NCI-H2196 (cell line): ENCODE measurements at regions not wholly inside any gene's neighbourhood (a gene's known extent, or its start where the extent isn't known, plus 50 kb on each side); places are given as distances from the start of the nearest gene placed in this dataset.

Experiments
- DNase-seq: peaks from one replicate; lab custom pipeline; 2025; ENCODE audit not compliant: unreplicated experiment; lab: John Stamatoyannopoulos, UW

DNA sequence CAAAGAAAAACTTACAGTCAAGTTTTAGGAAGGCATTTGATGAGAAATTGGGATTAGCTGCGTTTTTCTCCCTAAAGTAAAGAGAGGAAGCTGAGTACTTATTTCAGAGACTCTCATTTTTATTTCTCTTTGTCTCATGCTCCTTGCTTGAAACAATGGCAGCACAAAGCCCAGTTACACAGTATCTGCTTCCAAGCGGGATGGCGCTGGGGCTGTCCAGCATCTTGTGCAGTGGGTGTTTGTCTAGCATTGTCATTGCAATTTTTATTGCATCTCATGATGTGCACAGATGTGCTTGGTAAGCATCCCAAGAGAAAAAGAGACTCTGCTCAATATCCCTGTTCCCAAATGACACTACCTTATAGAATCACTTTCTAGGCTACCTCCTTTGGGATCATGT lies 102.8 kb upstream of the ZNF521 start:
- DNase-seq: no peak

GRCh38 chr18:25454270-25454659 lies 102.3 kb upstream of the ZNF521 start:
- DNase-seq: no peak

DNA sequence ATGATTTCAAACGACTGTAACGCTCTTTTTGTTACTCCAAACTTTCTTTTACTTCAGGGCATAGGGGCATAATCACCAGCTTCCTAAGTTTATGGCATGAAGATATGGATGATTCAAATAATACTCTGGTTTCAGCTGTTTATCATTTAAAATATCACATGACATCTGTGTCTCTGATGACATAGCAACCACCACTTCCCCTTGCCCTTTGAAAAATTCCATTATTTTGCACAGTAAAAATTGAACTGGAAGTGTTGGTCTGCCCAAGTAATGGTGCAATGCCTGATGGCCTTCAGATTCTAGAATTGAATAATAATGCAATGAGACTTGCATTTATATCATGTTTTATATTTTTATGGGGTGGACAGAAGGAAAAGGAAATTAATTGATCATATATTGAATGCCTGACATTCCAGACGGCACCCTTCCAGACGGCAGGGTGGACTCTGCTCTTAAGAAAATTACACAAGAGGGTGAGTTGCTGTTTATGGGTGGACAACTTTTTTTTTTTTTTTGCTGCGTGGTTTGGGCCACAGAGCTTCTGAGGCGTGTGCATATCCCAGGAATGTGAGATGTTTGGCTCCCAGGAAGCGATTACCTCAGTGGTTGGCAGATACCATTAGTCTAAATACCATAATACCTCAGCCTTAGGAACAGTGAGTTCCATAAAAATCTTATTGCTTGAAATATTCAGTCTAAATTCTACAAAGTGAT lies 101.7 kb upstream of the ZNF521 start:
- DNase-seq: no peak

DNA sequence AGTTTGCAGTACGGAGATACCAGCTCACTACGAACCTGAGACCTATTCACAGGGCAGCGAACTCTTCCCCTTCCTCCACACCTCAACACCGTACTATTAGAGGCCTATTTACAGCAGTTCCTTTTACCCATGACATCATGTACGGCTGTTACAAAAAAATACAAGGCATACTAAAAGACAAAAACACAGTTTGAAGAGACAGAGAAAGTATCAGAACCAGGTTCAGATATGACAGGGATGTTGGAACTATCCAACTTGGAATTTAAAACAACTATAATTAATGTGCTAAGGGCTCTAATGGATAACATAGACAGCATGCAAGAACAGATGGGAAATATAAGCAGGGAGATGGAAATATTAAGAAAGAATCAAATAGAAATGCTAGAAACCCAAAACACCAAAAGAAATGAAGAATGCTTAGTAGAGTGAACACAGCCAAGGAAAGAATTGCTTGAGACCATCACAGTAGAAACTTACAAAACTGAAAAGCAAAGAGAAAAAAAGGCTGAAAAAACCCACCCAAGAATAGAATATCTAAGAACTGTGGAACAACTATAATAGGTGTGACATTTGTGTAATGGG lies 99.2 kb upstream of the ZNF521 start:
- DNase-seq: no peak

- DNase-seq: no peak
Observed at GRCh38 chr18:25449046-25449445, 97.1 kb upstream of the ZNF521 start.

- no peak for DNase-seq
Observed at GRCh38 chr18:25446972-25447371, 95.0 kb upstream of the ZNF521 start.

- DNase-seq: no peak
Observed at GRCh38 chr18:25445430-25445829, 93.5 kb upstream of the ZNF521 start.

GRCh38 chr18:25443776-25444175 lies 91.8 kb upstream of the ZNF521 start:
- no peak for DNase-seq

DNA sequence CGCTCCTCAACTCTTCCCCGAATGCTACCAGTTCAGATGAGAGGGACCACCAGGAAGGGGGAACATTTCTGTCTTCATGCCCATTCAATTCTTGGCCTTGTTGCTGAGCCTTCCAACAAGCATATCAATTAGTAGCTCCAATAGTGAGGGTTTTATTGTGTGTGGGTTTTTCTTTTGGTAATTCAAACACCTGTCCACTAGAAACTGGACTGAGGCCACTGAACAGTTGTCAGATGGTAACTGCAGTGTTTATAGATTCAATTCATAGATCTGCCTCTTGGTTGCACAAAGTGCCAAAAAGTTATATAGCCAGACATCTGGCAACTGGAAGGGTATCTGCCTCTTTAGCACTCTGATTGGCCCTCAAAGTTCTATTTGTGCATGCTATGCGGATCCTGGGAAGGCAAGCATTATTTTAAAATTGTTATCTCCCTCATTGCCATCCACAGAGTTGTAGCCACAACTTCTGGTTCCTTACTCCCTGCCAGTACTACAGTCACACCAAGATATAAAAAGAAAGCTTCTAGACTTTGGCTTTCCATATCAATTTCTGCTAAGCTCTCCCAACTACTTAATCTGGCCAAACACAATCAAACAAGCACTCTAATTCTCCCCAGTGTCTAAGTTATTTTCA lies 83.3 kb upstream of the ZNF521 start:
- DNase-seq: no peak

DNA sequence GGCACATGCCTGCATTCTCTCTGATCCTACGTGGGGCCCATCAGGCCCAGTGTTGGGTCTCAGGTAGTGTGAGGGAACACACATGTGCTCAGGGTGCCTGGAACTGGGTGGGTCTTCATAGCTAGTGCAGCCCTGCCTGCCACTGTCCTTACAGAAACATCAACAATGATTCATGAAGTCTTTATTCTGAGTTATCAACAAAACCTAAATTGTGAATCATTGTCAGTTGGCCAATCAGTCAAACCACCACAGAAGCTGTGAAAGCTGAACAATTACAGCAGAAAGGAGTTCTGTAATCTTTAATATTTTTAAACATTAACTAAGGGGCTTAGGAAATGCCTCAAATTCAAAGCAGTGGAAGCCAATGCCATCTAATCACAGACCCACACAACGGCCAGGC lies 82.8 kb upstream of the ZNF521 start:
- DNase-seq: no peak

GRCh38 chr18:25433590-25433989 lies 81.6 kb upstream of the ZNF521 start:
- DNase-seq: no peak

DNA sequence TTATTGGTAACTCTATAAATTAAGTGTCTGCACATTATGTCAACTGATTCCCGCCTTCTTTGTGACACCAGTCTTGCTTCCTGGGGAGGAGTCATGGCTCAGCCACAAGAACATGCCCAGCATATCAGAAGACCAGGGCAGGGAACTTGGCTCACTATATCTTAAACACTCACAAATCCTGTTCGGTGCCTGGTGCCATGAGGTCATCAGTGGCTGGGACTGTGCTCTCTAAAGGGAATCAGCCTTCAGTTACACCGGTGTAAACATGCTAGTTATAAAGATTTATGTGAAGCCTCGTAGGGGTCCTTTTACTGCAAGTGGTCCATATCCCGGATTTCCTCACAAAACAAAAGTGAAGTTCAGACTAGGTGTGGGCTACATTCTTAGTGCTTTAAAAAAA lies 73.1 kb upstream of the ZNF521 start:
- DNase-seq: no peak

DNA sequence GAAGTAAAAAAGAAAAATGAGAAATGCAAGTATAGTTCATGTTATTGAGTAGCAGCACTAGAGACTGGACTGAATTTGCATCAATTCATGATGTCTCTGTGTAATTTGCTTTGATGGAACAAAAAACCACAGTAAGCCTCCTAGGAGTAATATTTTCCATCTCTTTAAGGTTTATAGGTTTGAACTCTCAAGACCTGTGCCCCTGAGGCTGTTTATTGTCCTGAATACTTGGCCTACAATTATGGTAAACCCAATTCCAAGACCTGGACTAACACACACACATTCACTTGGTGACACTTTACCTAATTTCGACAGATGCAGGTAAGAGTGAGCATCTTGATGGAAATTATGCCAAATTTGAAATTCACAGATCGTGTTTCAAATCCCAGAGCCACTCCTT lies 71.8 kb upstream of the ZNF521 start:
- no peak for DNase-seq

DNA sequence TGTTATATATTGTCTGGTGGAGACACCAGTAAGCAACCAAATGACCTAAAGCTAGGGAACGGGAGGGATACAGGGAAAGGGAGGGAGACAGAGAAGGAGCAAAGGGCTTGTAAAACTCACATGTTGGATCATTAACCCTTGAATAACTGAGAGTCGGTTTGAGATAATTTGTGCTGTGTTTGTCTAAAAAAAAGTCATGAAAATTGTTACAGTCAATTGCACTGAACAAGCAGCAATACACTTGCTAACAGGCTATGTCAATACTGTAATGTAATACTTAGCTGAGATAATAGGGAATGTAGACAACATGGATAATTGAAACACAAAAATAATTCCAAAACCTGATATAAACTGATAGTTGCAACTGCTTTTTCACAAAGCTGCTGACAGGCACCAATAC lies 71.3 kb upstream of the ZNF521 start:
- no peak for DNase-seq

- no peak for DNase-seq
Observed at GRCh38 chr18:25422230-25422629, 70.3 kb upstream of the ZNF521 start.

DNA sequence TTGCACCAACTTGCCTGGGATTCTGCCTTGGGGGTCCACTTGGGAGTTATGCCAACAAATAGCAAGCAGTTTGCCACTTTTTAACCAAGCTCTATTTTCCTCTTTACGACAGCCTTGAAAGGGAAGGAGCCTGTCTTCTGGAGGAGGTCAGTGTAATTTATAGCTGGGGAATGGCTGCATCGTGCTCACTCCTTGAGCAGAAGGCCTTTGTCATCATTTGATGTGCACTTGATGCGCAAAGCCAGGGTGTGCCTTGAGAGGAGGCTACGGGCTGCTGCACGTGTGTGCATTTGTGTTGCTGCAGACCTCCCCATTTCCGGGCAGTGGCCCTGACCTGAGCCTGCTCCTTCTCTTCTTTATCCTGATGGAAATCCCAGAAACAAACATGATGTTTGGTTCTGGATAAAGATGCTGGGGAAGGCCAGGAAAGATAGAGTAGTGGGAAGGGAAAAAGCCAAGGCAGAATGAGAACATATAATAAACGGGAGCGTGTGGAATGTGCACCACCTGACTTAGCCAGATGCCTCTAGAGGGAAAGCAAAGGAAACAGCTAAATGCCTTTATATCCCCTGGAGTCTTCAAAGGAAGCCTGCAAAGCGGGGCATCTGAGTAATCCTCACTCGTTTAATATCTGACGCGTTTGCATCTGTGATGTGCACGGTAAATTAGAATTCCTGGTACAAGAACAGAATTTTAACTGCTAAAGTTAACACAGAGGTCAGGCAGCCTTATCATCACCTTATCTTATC lies 68.3 kb upstream of the ZNF521 start:
- no peak for DNase-seq

- DNase-seq: no peak
Observed at GRCh38 chr18:25416374-25416773, 64.4 kb upstream of the ZNF521 start.

DNA sequence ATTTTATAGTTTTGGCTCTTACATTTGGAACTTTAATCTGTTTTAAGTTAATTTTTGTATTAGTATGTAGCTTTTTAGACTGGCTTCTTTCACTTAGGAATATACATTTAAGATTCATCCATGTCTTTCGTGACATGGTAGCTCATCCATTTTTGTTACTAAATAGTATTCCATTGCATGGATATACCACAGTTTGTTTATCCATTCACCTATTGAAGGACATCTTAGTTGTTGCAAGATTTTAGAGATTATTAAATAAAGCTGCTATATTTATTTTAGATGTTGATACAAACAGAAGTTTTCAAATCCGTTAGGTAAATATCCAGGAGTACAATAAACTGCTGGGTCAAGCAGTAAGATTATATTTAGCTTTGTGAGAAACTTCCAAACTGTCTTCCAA lies 58.0 kb upstream of the ZNF521 start:
- no peak for DNase-seq

GRCh38 chr18:25408293-25408692 lies 56.3 kb upstream of the ZNF521 start:
- no peak for DNase-seq
